Natural killer cell (primary cell): ENCODE measurements at regions not wholly inside any gene's neighbourhood (a gene's known extent, or its start where the extent isn't known, plus 50 kb on each side); places are given as distances from the start of the nearest gene placed in this dataset.

Experiments
- ATAC-seq, 3 donors: fragments of 150-1000 bp in 2 of 3; fragments of 200-7000 bp in 1 of 3; cut with Tn5 transposase; 1 replicate in 1 of 3; 2 replicates in 2 of 3; pipeline ENCODE4 v1.10.0; 2021; ENCODE audit warnings: mild to moderate bottlenecking in 2 of 3, moderate library complexity in 2 of 3
- DNase-seq, 2 donors: peaks; one replicate each; pipeline versions ENCODE4 v3.0.0 to v3.0.0-alpha.2; 2013 to 2021; ENCODE audit warnings: mixed read lengths in 1 of 2
- H3K27ac ChIP-seq: one replicate; pipeline ENCODE4 v1.5.1; 2013; ENCODE audit warnings: mild to moderate bottlenecking, low read length
- H3K27me3 ChIP-seq: one replicate; pipeline ENCODE4 v1.6.1; 2013; ENCODE audit warnings: low read length; ENCODE audit not compliant: control insufficient read depth, insufficient read depth
- H3K36me3 ChIP-seq: one replicate; pipeline ENCODE4 v1.6.1; 2013; ENCODE audit warnings: low read length; ENCODE audit not compliant: control insufficient read depth, insufficient read depth
- H3K4me1 ChIP-seq: one replicate; pipeline ENCODE4 v1.6.1; 2013; ENCODE audit warnings: low read length; ENCODE audit not compliant: control insufficient read depth, insufficient read depth
- H3K4me3 ChIP-seq: one replicate; pipeline ENCODE4 v1.5.1; 2013; ENCODE audit warnings: low read length
- H3K9me3 ChIP-seq: one replicate; pipeline ENCODE4 v1.6.1; 2013; ENCODE audit warnings: low read length; ENCODE audit not compliant: control insufficient read depth, insufficient read depth
- H3K27ac Mint-ChIP-seq, 2 donors: one replicate each; pipeline ENCODE4 v1.8.0; 2022; ENCODE audit warnings: mild to moderate bottlenecking in 2 of 2, mixed read lengths in 2 of 2, moderate library complexity in 1 of 2
- H3K27me3 Mint-ChIP-seq, 2 donors: one replicate each; pipeline ENCODE4 v1.8.0; 2022; ENCODE audit warnings: low read depth in 2 of 2, mixed read lengths in 2 of 2
- H3K36me3 Mint-ChIP-seq: one replicate; pipeline ENCODE4 v1.8.0; 2022; ENCODE audit warnings: mixed read lengths
- H3K4me1 Mint-ChIP-seq, 2 donors: one replicate each; pipeline ENCODE4 v1.8.0; 2022; ENCODE audit warnings: mixed read lengths in 2 of 2
- H3K4me3 Mint-ChIP-seq: one replicate; pipeline ENCODE4 v1.8.0; 2022; ENCODE audit warnings: mild to moderate bottlenecking, moderate library complexity, mixed read lengths
- H3K9me3 Mint-ChIP-seq, 2 donors: one replicate each; pipeline ENCODE4 v1.8.0; 2022; ENCODE audit warnings: mixed read lengths in 2 of 2
- WGBS: methylation state at CpG from one replicate; pipeline ENCODE4 v1.1.7; 2013; ENCODE audit warnings: missing lambda C conversion rate; ENCODE audit not compliant: insufficient coverage; 5-methylcytosine and 5-hydroxymethylcytosine counted together
- intact Hi-C: fragments of 100-400 bp; cut with micrococcal nuclease; formaldehyde crosslinking; loops from one replicate; pipeline ENCODE4 v1.14.2; 2022
- TF ChIP-seq, protein P1 (sequence below): fragments of 200-600 bp; IDR thresholded peaks from one replicate; pipeline ENCODE4 v1.8.0; 2022; ENCODE audit warnings: antibody characterized with exemption

- no peaks in the 10 kb centered on the region for H3K9me3 ChIP-seq
- peak in 1 of 3 donors; percentile 50 for ATAC-seq
- Mint-ChIP-seq H3K4me3 (no peak overlapping the region), H3K9me3 (no peaks in the 10 kb centered on the region), H3K36me3 (no peaks in the 10 kb centered on the region), H3K4me1 (no peaks in the 10 kb centered on the region), H3K27ac (no peak overlapping the region), H3K27me3 (peaks cover 0 to 2% of the 10 kb centered on the region in 2 donors)
- peak in 1 of 2 donors; percentile 50 for DNase-seq
- no peak overlapping the region for H3K27ac ChIP-seq
- intact Hi-C loops: no loop called here
- TF ChIP-seq, protein P1, sequence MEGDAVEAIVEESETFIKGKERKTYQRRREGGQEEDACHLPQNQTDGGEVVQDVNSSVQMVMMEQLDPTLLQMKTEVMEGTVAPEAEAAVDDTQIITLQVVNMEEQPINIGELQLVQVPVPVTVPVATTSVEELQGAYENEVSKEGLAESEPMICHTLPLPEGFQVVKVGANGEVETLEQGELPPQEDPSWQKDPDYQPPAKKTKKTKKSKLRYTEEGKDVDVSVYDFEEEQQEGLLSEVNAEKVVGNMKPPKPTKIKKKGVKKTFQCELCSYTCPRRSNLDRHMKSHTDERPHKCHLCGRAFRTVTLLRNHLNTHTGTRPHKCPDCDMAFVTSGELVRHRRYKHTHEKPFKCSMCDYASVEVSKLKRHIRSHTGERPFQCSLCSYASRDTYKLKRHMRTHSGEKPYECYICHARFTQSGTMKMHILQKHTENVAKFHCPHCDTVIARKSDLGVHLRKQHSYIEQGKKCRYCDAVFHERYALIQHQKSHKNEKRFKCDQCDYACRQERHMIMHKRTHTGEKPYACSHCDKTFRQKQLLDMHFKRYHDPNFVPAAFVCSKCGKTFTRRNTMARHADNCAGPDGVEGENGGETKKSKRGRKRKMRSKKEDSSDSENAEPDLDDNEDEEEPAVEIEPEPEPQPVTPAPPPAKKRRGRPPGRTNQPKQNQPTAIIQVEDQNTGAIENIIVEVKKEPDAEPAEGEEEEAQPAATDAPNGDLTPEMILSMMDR: no peak
- no peaks in the 10 kb centered on the region for H3K27me3 ChIP-seq
- peaks cover 5% of the 10 kb centered on the region for H3K4me1 ChIP-seq
- H3K36me3 ChIP-seq: no peaks in the 10 kb centered on the region
- 77% methylated on average over 7 of the region's 7 CpGs for WGBS
- H3K4me3 ChIP-seq: no peak overlapping the region
Measured at GRCh38 chr2:201964631-201965206, 68.9 kb upstream of the FZD7 start.

- TF ChIP-seq, protein P1: no peak
- H3K27me3 ChIP-seq: no peaks in the 10 kb centered on the region
- no peaks in the 10 kb centered on the region for H3K9me3 ChIP-seq
- no peaks in the 10 kb centered on the region for H3K36me3 ChIP-seq
- H3K4me3 ChIP-seq: no peak overlapping the region
- no peak overlapping the region for H3K27ac ChIP-seq
- H3K4me1 ChIP-seq: peaks cover 5% of the 10 kb centered on the region
- H3K27ac Mint-ChIP-seq: no peak overlapping the region
- H3K4me1 Mint-ChIP-seq: no peaks in the 10 kb centered on the region
- DNase-seq (no peak), ATAC-seq (no peak)
- peaks cover 0 to 2% of the 10 kb centered on the region in 2 donors for H3K27me3 Mint-ChIP-seq
- intact Hi-C loops: no loop called here
- WGBS: 83% methylated on average over 3 of the region's 3 CpGs
- no peak overlapping the region for H3K4me3 Mint-ChIP-seq
- no peaks in the 10 kb centered on the region for H3K36me3 Mint-ChIP-seq
- no peaks in the 10 kb centered on the region for H3K9me3 Mint-ChIP-seq
Measured at GRCh38 chr2:201965550-201965949, 68.1 kb upstream of the FZD7 start.

DNA sequence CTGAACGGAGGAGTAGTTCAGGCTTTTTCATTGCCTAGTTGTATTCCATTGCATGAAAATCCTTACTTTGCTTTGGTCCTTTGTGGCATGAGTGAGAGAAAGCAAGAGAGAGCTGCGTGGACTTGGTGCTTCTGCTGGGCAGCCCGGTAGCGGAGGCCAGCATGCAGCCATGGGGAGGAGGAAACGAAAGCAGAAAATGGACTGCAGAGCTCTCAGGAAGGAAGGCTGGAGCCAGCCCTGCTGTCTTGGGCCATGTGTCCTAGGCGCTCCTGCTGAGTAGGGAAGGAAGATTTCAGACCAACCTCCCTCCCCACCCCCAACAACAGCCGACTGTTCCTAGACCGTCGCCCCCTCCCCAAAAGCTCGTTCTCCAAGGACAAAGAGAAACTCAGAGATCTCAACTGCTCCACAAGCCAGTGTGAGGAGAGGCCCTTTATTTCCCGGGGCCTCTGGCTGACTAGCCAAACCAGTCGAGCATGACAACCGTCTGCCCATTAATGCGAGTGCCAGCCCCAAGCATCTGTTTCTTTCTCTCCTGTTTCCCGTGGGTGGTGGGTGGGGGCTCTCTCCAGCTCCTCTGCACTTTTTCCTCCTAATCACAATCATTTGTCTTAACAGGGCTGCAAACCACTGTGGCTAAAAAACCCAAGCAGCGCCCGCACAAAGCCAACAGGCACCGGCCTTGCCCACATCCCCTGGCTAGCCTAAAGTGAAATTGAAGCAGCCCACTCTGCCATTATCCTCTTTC, 66.8 kb upstream of the FZD7 start:
- TF ChIP-seq, protein P1: no peak
- 73% methylated on average over 17 of the region's 18 CpGs for WGBS
- DNase-seq (no peak), ATAC-seq (no peak)
- intact Hi-C loops: no loop called here
- H3K27ac Mint-ChIP-seq: no peak overlapping the region
- H3K4me1 Mint-ChIP-seq: no peaks in the 10 kb centered on the region
- peaks cover 5% of the 10 kb centered on the region for H3K4me1 ChIP-seq
- no peak overlapping the region for H3K4me3 Mint-ChIP-seq
- no peaks in the 10 kb centered on the region for H3K9me3 Mint-ChIP-seq
- no peaks in the 10 kb centered on the region for H3K36me3 ChIP-seq
- H3K27ac ChIP-seq: no peak overlapping the region
- H3K36me3 Mint-ChIP-seq: no peaks in the 10 kb centered on the region
- no peaks in the 10 kb centered on the region for H3K27me3 ChIP-seq
- H3K27me3 Mint-ChIP-seq: no peaks in the 10 kb centered on the region
- no peak overlapping the region for H3K4me3 ChIP-seq
- no peaks in the 10 kb centered on the region for H3K9me3 ChIP-seq
